ENCODE measurements at regions not wholly inside any gene's neighbourhood (a gene's known extent, or its start where the extent isn't known, plus 50 kb on each side); places are given as distances from the start of the nearest gene placed in this dataset.
"Not testable (repeated sequence)": the region's sequence is repeated elsewhere in the genome, so short reads cannot be mapped to it uniquely, and the experiment has no call there.

GRCh38 chrX:129161108-129161507 is 362.2 kb downstream of the SMARCA1 start:
- no peak for DNase-seq

DNA sequence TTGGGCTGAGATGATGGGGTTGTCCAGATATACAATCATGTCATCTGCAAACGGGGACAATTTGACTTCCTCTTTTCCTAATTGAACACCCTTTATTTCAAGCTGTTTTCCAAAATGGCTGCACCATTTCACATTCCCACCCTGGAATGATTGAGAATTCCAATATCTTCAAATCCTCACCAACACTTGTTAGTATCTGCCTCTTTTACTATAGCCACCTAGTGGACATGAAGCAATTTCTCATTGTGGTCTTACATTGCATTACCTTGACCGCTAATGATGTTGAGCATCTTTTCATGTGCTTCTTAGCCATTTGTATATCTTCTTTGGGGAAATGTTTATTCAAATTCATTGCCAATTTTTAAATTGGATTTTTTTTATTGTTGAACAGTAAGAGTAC is 364.8 kb downstream of the SMARCA1 start:
- DNase-seq: no peak

DNA sequence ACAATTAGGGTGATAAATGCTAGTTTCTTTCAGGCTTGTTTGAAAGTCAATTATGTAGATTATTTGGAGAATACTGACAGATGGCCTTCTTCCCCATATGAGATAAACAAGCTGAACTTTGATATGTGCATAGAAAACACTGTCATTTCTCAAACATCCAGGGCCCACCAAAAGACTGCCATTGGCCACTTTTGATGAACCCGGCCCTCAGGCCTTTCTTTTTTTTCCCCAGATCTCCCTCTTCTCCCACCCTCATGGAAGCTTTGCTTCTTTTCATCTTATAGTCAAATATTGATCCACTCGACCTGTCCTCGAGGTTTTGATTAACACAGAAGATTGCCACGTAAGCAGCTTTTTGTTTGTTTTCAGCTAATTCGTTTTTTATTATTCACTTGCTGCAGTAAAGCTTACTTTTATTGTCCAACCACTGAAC is 377.4 kb downstream of the SMARCA1 start:
- DNase-seq: no peak

DNA sequence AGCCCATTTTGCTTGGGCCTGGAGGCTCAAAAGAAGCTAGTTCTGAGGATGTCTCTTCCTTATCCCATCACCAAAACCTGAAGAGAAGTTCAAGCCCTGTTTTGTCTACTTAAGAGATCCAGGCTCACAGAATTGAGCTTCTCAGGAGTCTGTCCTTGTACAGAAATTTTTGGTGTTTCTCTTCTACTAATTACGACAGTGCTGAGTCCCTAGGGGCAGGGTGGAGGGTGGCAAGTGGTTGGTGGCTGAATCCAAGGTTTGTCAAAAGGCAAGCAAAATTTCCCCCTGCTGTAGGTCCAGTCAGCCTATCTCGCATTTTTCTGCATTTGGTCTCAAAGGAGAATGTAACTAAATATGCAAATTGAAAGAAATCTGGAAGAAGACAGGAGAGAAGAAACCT is 377.9 kb downstream of the SMARCA1 start:
- DNase-seq: no peak

- DNase-seq: no peak
Measured at GRCh38 chrX:129144172-129145038, 378.9 kb downstream of the SMARCA1 start.

- DNase-seq: no peak
Measured at GRCh38 chrX:129139837-129140598, 383.3 kb downstream of the SMARCA1 start.

GRCh38 chrX:129125122-129125914 is 398.0 kb downstream of the SMARCA1 start:
- no peak for DNase-seq

- DNase-seq: no peak
Measured at GRCh38 chrX:129123795-129124194, 399.5 kb downstream of the SMARCA1 start.

DNA sequence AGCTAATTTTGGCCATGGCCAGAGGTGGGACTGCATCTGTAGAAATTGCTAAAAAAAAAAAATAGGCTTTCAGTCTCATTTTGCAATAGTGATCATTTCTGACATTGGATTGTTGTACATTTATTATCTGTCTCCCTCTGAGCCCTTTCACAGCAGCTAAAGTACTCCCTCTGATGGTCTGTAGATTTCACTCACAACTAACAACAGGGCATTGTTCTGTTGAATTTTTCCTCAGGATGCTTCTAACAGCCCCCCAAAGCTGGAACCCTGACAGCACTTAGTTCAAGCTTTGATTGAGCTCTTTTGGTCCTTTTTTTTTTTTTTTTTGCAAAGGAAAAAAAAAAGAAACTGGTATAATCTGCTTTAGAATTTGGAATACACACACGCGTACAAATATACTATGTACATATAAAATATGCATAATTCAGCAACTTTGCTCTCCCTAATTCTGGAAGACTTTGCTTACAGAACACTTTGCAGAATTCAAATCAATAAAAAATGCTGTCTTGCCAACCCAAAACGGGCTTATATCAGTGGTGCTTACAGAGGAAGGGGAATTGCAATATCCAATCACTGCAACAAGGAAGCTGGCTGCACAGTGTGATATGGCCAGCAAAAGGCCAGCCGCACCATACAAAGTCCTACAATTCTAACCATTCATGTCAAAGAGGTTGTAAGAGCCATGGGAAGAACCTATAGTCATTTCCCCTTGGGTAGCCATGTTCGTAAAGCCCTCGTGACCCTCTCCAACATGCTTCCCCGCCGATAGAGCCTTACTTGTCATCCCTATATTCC is 406.4 kb downstream of the SMARCA1 start:
- no peak for DNase-seq

DNA sequence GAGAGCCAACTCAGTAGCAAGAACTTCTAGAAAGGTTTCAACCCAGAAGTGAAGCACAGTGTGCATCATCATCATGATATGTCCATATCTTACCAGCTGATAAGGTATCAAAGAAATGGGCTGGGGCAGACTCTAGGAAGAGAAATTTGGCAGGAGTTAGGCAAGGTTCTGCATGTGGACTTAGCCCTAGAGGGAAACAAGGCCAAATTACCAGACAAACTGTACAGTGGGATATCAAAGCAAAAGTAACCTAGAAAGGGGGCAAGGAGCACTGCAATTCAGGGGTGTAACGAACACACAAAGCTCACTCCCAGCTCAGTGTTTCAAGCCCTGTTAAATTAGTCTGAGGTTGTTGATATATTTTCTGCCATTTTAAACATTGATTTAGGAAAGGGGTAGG is 407.4 kb downstream of the SMARCA1 start:
- DNase-seq: no peak

- no peak for DNase-seq
Measured at GRCh38 chrX:129115104-129115503, 408.2 kb downstream of the SMARCA1 start.

GRCh38 chrX:129111081-129111798 is 412.1 kb downstream of the SMARCA1 start:
- DNase-seq: no peak

GRCh38 chrX:129108936-129109335 is 414.4 kb downstream of the SMARCA1 start:
- DNase-seq: no peak

GRCh38 chrX:129099207-129099606 is 424.1 kb downstream of the SMARCA1 start:
- DNase-seq: no peak

DNA sequence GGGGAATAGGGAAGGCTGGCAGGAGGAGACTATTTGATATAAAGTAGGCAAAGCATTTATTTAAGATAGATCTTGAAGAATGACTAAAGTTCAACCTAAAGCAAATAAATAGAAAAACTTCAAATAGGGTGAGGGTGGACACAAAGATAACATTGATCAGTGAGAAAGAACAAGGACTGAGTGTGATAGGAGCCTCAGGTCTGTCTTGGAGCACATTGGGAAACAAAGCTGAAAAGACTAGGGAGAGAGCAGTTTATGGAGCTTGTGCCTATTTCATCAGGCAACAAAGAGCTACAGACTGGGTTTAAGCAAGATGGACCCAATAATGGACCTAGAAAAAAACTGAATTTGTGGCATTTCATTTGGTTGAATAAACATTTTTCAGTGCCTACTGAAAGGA is 425.6 kb downstream of the SMARCA1 start:
- no peak for DNase-seq

DNA sequence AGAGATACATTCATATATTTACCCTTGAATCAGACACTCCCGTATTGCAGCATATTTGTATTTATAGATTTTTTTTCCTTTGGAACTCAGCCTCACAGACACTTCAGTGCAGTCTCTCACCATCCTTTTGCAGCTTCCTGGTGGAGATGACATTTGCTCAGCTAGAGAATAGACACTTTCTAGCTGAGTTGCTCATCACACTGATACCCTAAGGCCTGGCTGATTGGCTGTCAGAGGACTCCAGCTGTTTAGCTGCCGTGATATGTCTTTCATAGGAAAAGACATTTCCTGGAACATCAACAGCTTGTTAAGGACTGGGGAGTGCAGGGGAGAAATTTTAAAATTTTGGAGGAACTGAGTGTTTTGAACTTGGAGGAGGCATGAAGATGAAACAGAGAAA is 429.6 kb downstream of the SMARCA1 start:
- DNase-seq: no peak

DNA sequence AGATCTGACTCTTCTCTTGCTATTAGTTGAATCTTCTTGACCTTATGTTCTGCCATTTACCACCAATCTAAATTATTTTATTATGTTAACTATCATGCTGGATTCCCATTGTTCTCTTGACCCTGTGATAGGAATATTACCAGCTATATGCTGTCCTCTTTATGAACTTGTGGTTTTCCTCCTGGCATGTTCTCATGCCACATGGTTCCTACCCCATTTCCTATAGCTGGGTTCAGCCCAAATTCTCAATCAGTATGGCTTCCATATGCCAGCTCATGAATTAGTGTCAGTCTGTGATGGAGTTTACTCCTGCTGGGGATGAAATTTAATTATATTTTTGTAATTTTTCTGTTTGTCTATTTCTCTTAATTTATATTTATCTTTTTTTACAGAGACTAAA is 430.5 kb downstream of the SMARCA1 start:
- no peak for DNase-seq

GRCh38 chrX:129092242-129092641 is 431.0 kb downstream of the SMARCA1 start:
- DNase-seq: no peak

GRCh38 chrX:129091097-129091496 is 432.2 kb downstream of the SMARCA1 start:
- DNase-seq: no peak

DNA sequence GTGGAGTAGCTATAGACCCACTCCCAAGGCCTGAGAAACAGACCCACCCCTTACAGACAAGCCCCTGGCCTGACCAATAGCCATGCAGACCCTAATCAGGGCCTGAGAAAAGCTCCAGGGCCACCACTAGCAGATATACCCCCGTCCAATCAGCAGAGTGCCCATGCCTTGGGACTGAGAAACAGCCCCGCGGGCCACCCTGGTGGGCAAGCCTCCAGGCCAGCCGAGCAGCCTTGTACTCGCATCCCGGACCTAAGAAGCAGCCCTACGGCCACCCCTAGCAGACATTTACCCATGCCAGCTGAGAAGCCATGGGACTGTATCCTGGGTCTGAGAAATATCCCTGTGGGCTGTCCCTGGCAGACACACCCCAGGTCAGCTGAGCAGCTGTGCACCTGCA is 436.5 kb downstream of the SMARCA1 start:
- DNase-seq: no peak

GRCh38 chrX:129084291-129084690 is 439.0 kb downstream of the SMARCA1 start:
- not testable (repeated sequence) for DNase-seq
